ENCODE measurements at regions not wholly inside any gene's neighbourhood (a gene's known extent, or its start where the extent isn't known, plus 50 kb on each side); places are given as distances from the start of the nearest gene placed in this dataset.

GRCh38 chr11:71066311-71066710 lies 186.1 kb downstream of the SHANK2 start:
- Histone ChIP-seq H3K27ac (no peak overlapping the region), H3K9ac (no peak overlapping the region), H3K27me3 (no peaks in the 10 kb centered on the region), H2AFZ (replicated peaks) (no peak overlapping the region), H3K9me3 (ENCODE audit: low read depth) (no peaks in the 10 kb centered on the region), H3K4me1 (no peaks in the 10 kb centered on the region), H3K4me3 (no peak overlapping the region), H4K20me1 (ENCODE audit: low read depth) (no peaks in the 10 kb centered on the region), H3K36me3 (no peaks in the 10 kb centered on the region), H3K79me2 (ENCODE audit: low read depth) (no peaks in the 10 kb centered on the region), H3F3A (ENCODE audit: low read depth) (no peaks in the 10 kb centered on the region), H3K4me2 (no peak overlapping the region)
- no peaks in the 10 kb centered on the region for H3K36me3 Mint-ChIP-seq
- H3K27ac Mint-ChIP-seq: no peak overlapping the region
- no peak overlapping the region for H3K4me3 Mint-ChIP-seq
- peaks cover 4% of the 10 kb centered on the region for H3K27me3 Mint-ChIP-seq (ENCODE audit: insufficient read depth, low read depth)
- H3K4me1 Mint-ChIP-seq: peaks cover 2% of the 10 kb centered on the region
- no peak for DNase-seq (ENCODE audit: low spot score)
- no peak for TF ChIP-seq CTCF (IDR thresholded peaks at IDR 0.05)
- H3K9me3 Mint-ChIP-seq: peaks cover 2% of the 10 kb centered on the region

GRCh38 chr11:71065841-71066240 lies 186.5 kb downstream of the SHANK2 start:
- Mint-ChIP-seq H3K36me3 (no peaks in the 10 kb centered on the region), H3K27ac (no peak overlapping the region), H3K4me3 (no peak overlapping the region), H3K27me3 (ENCODE audit: insufficient read depth, low read depth) (peaks cover 4% of the 10 kb centered on the region), H3K9me3 (peaks cover 2% of the 10 kb centered on the region), H3K4me1 (peaks cover 2% of the 10 kb centered on the region)
- no peak overlapping the region for H3K27ac ChIP-seq
- no peak overlapping the region for H3K9ac ChIP-seq
- no peak overlapping the region for H3K4me3 ChIP-seq
- no peak overlapping the region for H2AFZ ChIP-seq (replicated peaks)
- no peak overlapping the region for H3K4me2 ChIP-seq
- no peaks in the 10 kb centered on the region for H3K36me3 ChIP-seq
- H3K79me2 ChIP-seq (ENCODE audit: low read depth): no peaks in the 10 kb centered on the region
- no peaks in the 10 kb centered on the region for H4K20me1 ChIP-seq (ENCODE audit: low read depth)
- no peak for DNase-seq (ENCODE audit: low spot score)
- no peaks in the 10 kb centered on the region for H3K4me1 ChIP-seq
- no peaks in the 10 kb centered on the region for H3K9me3 ChIP-seq (ENCODE audit: low read depth)
- TF ChIP-seq CTCF (IDR thresholded peaks at IDR 0.05) (no peak), EZH2 (IDR thresholded peaks at IDR 0.05) (no peak), EZH2phosphoT487 (IDR thresholded peaks at IDR 0.05) (no peak)
- no peaks in the 10 kb centered on the region for H3F3A ChIP-seq (ENCODE audit: low read depth)
- H3K27me3 ChIP-seq: no peaks in the 10 kb centered on the region

DNA sequence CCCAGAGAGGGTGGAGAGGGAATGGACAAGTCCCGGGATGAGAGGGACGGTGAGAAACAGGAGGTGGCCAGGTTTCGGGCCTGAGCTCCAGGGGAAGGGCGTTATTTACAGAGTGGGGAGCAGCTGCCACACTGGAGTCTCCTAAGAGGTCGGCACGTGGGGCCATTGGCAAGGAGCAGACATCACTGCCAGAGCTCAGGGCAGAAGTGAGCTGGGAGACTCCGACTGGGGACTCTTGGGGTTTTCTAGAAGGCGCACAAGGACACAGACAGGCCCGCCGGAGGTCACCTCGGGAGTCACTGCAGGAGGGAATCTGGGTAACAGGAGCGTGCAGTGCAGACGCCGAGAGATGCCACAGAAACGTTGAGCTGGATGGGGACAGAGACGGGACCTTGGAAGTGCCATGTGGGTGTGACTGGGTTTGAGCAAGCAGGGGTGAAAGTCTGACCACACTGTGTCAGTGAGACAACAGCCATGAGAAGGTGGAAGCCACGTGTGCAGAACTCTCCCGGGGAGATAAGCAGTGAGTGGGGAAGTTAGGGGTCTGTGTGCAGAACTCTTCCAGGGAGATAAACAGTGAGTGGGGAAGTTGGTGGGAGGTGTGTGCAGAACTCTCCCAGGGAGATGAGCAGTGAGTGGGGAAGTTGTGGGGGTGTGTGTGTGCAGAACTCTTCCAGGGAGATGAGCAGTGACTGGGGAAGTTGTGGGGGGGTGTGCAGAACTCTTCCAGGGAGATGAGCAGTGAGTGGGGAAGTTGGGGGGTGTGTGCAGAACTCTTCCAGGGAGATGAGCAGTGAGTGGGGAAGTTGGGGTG lies 187.5 kb downstream of the SHANK2 start:
- no peak overlapping the region for H3K4me3 Mint-ChIP-seq
- Histone ChIP-seq H4K20me1 (ENCODE audit: low read depth) (no peaks in the 10 kb centered on the region), H3F3A (ENCODE audit: low read depth) (no peaks in the 10 kb centered on the region), H3K9me3 (ENCODE audit: low read depth) (no peaks in the 10 kb centered on the region), H3K27ac (no peak overlapping the region), H3K4me3 (no peak overlapping the region), H3K9ac (no peak overlapping the region), H3K36me3 (no peaks in the 10 kb centered on the region), H2AFZ (replicated peaks) (no peak overlapping the region), H3K4me1 (no peaks in the 10 kb centered on the region), H3K27me3 (no peaks in the 10 kb centered on the region), H3K79me2 (ENCODE audit: low read depth) (no peaks in the 10 kb centered on the region), H3K4me2 (no peak overlapping the region)
- H3K27ac Mint-ChIP-seq: no peak overlapping the region
- peaks cover 2% of the 10 kb centered on the region for H3K4me1 Mint-ChIP-seq
- peaks cover 2% of the 10 kb centered on the region for H3K9me3 Mint-ChIP-seq
- no peaks in the 10 kb centered on the region for H3K36me3 Mint-ChIP-seq
- TF ChIP-seq CTCF (IDR thresholded peaks at IDR 0.05): no peak
- no peak for TF ChIP-seq EZH2 (IDR thresholded peaks at IDR 0.05)
- no peak for TF ChIP-seq EZH2phosphoT487 (IDR thresholded peaks at IDR 0.05)
- DNase-seq (ENCODE audit: low spot score): no peak
- H3K27me3 Mint-ChIP-seq (ENCODE audit: insufficient read depth, low read depth): peaks cover 4% of the 10 kb centered on the region
